CD4-positive, CD25-positive, alpha-beta regulatory T cell (primary cell): ENCODE measurements at regions not wholly inside any gene's neighbourhood (a gene's known extent, or its start where the extent isn't known, plus 50 kb on each side); places are given as distances from the start of the nearest gene placed in this dataset.

Experiments
- ATAC-seq, 2 donors: fragments of 150-1000 bp; cut with Tn5 transposase; one replicate each; pipeline ENCODE4 v1.10.0; 2021; ENCODE audit warnings: low read depth in 2 of 2, moderate number of reproducible peaks in 2 of 2, moderate library complexity in 1 of 2
- DNase-seq, 3 donors: peaks; one replicate each; pipeline versions ENCODE4 v3.0.0 to v3.0.0-alpha.2; 2012 to 2022; ENCODE audit warnings: mixed read lengths in 1 of 3
- H3K27ac ChIP-seq: one replicate; pipeline ENCODE4 v1.7.0; 2013; ENCODE audit warnings: mild to moderate bottlenecking, low read length; ENCODE audit not compliant: insufficient read depth, poor library complexity, severe bottlenecking
- H3K27me3 ChIP-seq: one replicate; pipeline ENCODE4 v1.7.0; 2013; ENCODE audit warnings: low read length; ENCODE audit not compliant: control insufficient read depth, insufficient read depth
- H3K36me3 ChIP-seq: one replicate; pipeline ENCODE4 v1.7.0; 2013; ENCODE audit warnings: mild to moderate bottlenecking, low read length, moderate library complexity; ENCODE audit not compliant: control insufficient read depth, insufficient read depth
- H3K4me1 ChIP-seq: 2 replicates; pipeline ENCODE4 v1.7.0; 2013; ENCODE audit warnings: mild to moderate bottlenecking, low read length; ENCODE audit not compliant: insufficient read depth, control insufficient read depth, poor library complexity, severe bottlenecking
- H3K4me3 ChIP-seq: one replicate; pipeline ENCODE4 v1.7.0; 2013; ENCODE audit warnings: low read depth, mild to moderate bottlenecking, low read length, moderate library complexity
- H3K9me3 ChIP-seq, 2 experiments: 1 replicate in 1 of 2; 2 replicates in 1 of 2; pipeline ENCODE4 v1.7.0; 2013; ENCODE audit warnings: low read length in 2 of 2, mild to moderate bottlenecking in 1 of 2, moderate library complexity in 1 of 2; ENCODE audit not compliant: control insufficient read depth in 2 of 2
- H3K27ac Mint-ChIP-seq, 3 donors: one replicate each; pipeline ENCODE4 v1.8.0; 2020 to 2022; ENCODE audit warnings: mild to moderate bottlenecking in 3 of 3, mixed read lengths in 3 of 3, moderate library complexity in 2 of 3
- H3K27me3 Mint-ChIP-seq: one replicate; pipeline ENCODE4 v1.8.0; 2022; ENCODE audit warnings: mild to moderate bottlenecking, mixed read lengths
- H3K36me3 Mint-ChIP-seq: one replicate; pipeline ENCODE4 v1.8.0; 2020; ENCODE audit warnings: mixed read lengths
- H3K4me1 Mint-ChIP-seq, 4 donors: one replicate each; pipeline ENCODE4 v1.8.0; 2020 to 2022; ENCODE audit warnings: mixed read lengths in 4 of 4, mild to moderate bottlenecking in 1 of 4
- H3K4me3 Mint-ChIP-seq, 4 donors: one replicate each; pipeline ENCODE4 v1.8.0; 2020 to 2022; ENCODE audit warnings: mild to moderate bottlenecking in 4 of 4, mixed read lengths in 4 of 4, moderate library complexity in 3 of 4
- H3K9me3 Mint-ChIP-seq, 7 donors: one replicate each; pipeline ENCODE4 v1.8.0; 2020 to 2022; ENCODE audit warnings: mixed read lengths in 7 of 7, mild to moderate bottlenecking in 3 of 7, moderate library complexity in 2 of 7

DNA sequence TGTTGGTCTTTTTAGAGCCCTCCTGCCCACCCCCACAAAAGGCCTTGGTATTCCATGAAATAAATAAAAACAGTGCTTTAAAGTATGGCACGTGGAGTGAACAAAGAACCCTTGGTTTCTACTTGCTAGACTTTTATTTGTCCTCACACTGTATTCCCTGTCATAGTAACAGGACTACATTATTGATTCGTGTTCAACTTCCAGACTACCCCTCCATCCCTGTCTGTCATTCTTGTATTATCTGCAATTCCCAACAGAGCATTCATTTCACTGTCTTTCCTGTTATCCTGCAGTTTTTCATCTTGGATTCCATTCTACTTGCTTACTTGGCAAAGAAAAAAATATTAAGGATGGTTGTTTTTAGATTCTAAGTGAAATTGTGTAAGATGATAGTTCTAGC lies 307.4 kb upstream of the CNR1 start:
- Histone ChIP-seq H3K9me3 (no peaks in the 10 kb centered on the region), H3K4me1 (no peaks in the 10 kb centered on the region), H3K36me3 (no peaks in the 10 kb centered on the region), H3K27me3 (no peaks in the 10 kb centered on the region), H3K27ac (no peak overlapping the region), H3K4me3 (no peak overlapping the region)
- DNase-seq (no peak), ATAC-seq (no peak)
- no peaks in the 10 kb centered on the region for H3K4me1 Mint-ChIP-seq
- peaks cover 4% of the 10 kb centered on the region for H3K27me3 Mint-ChIP-seq
- no peak overlapping the region for H3K4me3 Mint-ChIP-seq
- H3K9me3 Mint-ChIP-seq, result peaks cover 0 to 2% (median 0%) of the 10 kb centered on the region in 7 donors
- H3K36me3 Mint-ChIP-seq, result no peaks in the 10 kb centered on the region
- H3K27ac Mint-ChIP-seq, result no peak overlapping the region

DNA sequence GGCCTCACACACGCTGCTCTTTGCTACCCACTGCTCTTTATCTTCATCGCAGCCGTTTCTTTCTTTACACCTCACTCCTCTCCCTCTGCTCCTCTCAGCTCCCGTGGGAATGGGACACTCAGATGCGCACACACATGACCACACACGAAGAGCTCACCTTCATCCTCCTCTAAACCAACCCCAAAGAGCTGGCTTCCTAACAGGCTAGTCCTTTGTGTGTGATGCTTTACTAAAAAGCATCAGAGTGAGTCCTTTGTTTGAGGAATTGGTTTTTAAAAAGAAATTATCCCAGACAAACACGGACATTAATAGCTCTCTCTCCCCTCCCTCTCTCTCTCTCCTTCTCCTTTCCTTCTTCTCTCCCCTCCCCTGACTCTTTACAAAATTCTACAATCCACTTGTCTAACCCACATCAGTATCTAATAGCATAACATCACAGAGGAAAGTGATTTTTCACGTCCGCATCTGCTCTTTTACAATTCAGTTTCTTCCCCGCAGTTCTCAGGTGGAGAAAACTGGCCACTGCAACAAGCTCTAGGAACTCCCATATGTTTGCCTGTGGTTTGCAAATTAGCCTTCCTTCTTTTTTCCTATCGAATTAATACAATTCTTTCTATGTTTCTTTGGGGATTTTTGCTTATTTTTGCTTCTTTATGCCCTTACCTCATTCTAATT lies 306.8 kb upstream of the CNR1 start:
- H3K36me3 Mint-ChIP-seq, result no peaks in the 10 kb centered on the region

DNA sequence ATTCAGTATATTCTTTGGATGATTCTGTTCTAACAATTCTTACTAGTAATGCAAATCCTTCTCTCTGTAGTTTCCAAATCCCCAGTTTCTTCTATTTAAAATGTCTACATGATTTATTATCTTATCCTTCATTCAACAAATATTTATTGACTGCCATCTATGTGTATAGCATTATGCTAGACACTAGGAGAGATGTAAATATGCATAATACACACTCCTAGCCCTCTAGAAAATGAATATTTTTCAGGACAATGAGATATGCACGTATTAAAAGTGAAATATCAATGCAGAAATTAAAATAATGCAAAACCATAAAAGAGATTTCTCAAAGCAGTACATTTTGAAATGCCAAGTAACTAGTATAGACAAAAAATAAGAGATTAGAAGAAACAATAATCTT lies 293.5 kb upstream of the CNR1 start:
- Histone ChIP-seq H3K27ac (no peak overlapping the region), H3K4me1 (no peaks in the 10 kb centered on the region), H3K27me3 (peaks cover 7% of the 10 kb centered on the region), H3K36me3 (no peaks in the 10 kb centered on the region), H3K9me3 (no peaks in the 10 kb centered on the region), H3K4me3 (no peak overlapping the region)
- ATAC-seq, result no peak
- Mint-ChIP-seq H3K27ac (no peak overlapping the region), H3K9me3 (peaks cover 0 to 4% (median 0%) of the 10 kb centered on the region in 7 donors), H3K4me1 (no peaks in the 10 kb centered on the region), H3K27me3 (no peaks in the 10 kb centered on the region), H3K36me3 (no peaks in the 10 kb centered on the region), H3K4me3 (no peak overlapping the region)
- DNase-seq, result no peak

More for the DNA sequence above, 306.8 kb upstream of the CNR1 start:
- peaks cover 0 to 2% (median 0%) of the 10 kb centered on the region in 7 donors for H3K9me3 Mint-ChIP-seq
- Histone ChIP-seq H3K36me3 (no peaks in the 10 kb centered on the region), H3K4me3 (no peak overlapping the region), H3K27me3 (no peaks in the 10 kb centered on the region), H3K27ac (no peak overlapping the region), H3K4me1 (no peaks in the 10 kb centered on the region), H3K9me3 (no peaks in the 10 kb centered on the region)
- H3K4me1 Mint-ChIP-seq, result no peaks in the 10 kb centered on the region
- peaks cover 4% of the 10 kb centered on the region for H3K27me3 Mint-ChIP-seq
- H3K4me3 Mint-ChIP-seq, result no peak overlapping the region
- no peak for ATAC-seq
- DNase-seq, result no peak
- no peak overlapping the region for H3K27ac Mint-ChIP-seq

DNA sequence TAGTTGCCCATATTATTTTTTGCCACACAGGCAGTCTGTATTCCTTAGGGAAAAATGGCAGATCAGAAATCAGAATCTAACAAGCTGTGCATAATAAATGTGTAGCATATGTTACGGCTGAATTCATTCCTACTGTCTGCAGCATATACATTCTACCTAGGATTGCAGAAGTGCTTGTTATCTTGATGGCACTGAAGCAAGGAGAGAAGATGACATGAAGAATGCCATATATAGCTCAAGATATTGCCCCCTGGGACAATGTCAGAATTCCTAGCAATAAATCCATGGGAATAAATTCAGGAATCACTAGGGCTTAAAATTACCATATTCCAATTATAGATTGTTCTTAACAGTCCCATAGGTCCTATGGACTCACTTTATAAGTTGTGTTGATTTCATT lies 293.0 kb upstream of the CNR1 start:
- no peaks in the 10 kb centered on the region for H3K36me3 ChIP-seq
- ATAC-seq, result no peak
- peaks cover 7% of the 10 kb centered on the region for H3K27me3 ChIP-seq
- Mint-ChIP-seq H3K4me3 (no peak overlapping the region), H3K27me3 (no peaks in the 10 kb centered on the region), H3K9me3 (peaks cover 0 to 4% (median 0%) of the 10 kb centered on the region in 7 donors), H3K36me3 (no peaks in the 10 kb centered on the region), H3K4me1 (no peaks in the 10 kb centered on the region), H3K27ac (no peak overlapping the region)
- no peak overlapping the region for H3K4me3 ChIP-seq
- H3K4me1 ChIP-seq, result no peaks in the 10 kb centered on the region
- no peak for DNase-seq
- no peak overlapping the region for H3K27ac ChIP-seq
- H3K9me3 ChIP-seq, result no peaks in the 10 kb centered on the region

DNA sequence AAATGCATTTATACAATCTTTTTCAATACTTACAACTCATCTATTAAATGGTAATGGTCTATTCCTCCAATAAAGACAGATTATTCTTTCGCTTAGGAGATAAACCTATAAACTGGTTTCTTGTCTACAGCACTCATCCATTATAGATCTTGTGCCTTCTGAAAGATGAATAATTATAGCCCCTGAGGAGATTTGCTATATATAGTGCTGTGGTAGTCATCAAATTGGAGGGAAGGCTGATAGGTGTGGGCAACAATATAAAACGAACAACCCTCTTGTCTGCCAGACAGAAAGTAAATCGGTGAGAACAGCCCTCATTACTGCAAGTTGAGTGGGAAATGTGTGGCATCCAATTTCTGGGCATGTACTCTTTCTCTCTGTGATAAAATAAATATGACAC lies 292.5 kb upstream of the CNR1 start:
- H3K27ac ChIP-seq, result no peak overlapping the region
- Mint-ChIP-seq H3K9me3 (peaks cover 0 to 4% (median 0%) of the 10 kb centered on the region in 7 donors), H3K27me3 (no peaks in the 10 kb centered on the region), H3K27ac (no peak overlapping the region), H3K4me1 (no peaks in the 10 kb centered on the region), H3K4me3 (no peak overlapping the region), H3K36me3 (no peaks in the 10 kb centered on the region)
- no peak overlapping the region for H3K4me3 ChIP-seq
- H3K9me3 ChIP-seq, result no peaks in the 10 kb centered on the region
- no peaks in the 10 kb centered on the region for H3K36me3 ChIP-seq
- H3K4me1 ChIP-seq, result no peaks in the 10 kb centered on the region
- no peak for DNase-seq
- no peak for ATAC-seq
- H3K27me3 ChIP-seq, result peaks cover 7% of the 10 kb centered on the region

DNA sequence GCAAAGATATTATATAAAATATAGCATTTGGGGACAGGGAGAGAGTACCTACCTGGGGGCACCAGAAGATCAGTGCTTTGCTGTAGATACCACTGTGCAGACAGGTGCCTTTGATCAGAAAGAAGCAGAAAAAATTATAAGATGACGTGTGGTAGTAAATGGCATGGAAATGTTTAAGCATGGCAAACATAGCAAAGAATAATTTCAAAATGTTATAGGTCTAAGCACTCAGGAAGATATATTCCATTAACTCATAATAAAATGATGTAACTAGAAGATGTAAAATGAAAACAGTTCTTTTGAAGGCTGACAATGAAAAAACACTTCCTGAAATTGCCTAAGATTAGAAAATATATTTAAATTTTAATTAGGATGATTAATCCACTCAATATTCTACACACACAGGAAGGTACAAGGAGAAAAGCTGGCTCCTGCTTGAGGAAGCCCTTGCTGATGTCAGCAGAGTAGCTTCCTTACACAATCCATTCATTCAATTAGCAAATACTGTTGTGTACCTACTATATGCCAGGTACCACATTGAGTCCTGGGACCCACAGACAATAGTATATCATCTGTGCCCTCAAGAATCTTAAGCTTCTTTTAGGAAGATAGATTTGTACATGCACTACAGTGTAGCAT lies 290.2 kb upstream of the CNR1 start:
- H3K4me1 Mint-ChIP-seq, result no peaks in the 10 kb centered on the region
- Histone ChIP-seq H3K4me3 (no peak overlapping the region), H3K27ac (no peak overlapping the region), H3K27me3 (peaks cover 5% of the 10 kb centered on the region), H3K9me3 (no peaks in the 10 kb centered on the region), H3K36me3 (no peaks in the 10 kb centered on the region), H3K4me1 (no peaks in the 10 kb centered on the region)
- DNase-seq (no peak), ATAC-seq (no peak)
- H3K36me3 Mint-ChIP-seq, result no peaks in the 10 kb centered on the region
- no peaks in the 10 kb centered on the region for H3K27me3 Mint-ChIP-seq
- H3K9me3 Mint-ChIP-seq, result peaks cover 0 to 5% (median 0%) of the 10 kb centered on the region in 7 donors
- no peak overlapping the region for H3K4me3 Mint-ChIP-seq
- H3K27ac Mint-ChIP-seq, result no peak overlapping the region

DNA sequence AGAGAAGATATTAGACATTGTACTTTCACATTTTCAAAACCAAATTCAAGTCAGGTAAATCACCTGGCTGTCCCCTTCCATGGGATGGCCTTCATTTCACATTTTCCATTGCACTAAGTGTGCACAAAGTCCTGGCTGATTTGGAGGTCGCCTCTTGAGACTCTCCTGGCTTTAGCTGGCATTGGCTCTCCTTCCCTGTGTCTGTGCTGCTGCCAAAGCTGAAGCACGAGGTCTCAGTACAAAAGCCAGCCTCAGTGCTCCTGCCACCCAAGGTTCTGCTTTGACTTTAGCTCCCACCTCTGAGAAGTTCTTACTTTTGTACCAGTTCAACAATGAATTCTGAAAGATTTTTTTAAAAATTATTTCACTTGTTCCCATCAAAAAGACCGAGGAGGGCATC lies 289.2 kb upstream of the CNR1 start:
- Mint-ChIP-seq H3K27me3 (peaks cover 4% of the 10 kb centered on the region), H3K4me3 (no peak overlapping the region), H3K4me1 (no peaks in the 10 kb centered on the region), H3K9me3 (peaks cover 0 to 5% (median 0%) of the 10 kb centered on the region in 7 donors), H3K36me3 (no peaks in the 10 kb centered on the region), H3K27ac (no peak overlapping the region)
- Histone ChIP-seq H3K9me3 (no peaks in the 10 kb centered on the region), H3K27me3 (peaks cover 2% of the 10 kb centered on the region), H3K36me3 (no peaks in the 10 kb centered on the region), H3K4me1 (no peaks in the 10 kb centered on the region), H3K4me3 (no peak overlapping the region), H3K27ac (no peak overlapping the region)
- DNase-seq (no peak), ATAC-seq (no peak)

DNA sequence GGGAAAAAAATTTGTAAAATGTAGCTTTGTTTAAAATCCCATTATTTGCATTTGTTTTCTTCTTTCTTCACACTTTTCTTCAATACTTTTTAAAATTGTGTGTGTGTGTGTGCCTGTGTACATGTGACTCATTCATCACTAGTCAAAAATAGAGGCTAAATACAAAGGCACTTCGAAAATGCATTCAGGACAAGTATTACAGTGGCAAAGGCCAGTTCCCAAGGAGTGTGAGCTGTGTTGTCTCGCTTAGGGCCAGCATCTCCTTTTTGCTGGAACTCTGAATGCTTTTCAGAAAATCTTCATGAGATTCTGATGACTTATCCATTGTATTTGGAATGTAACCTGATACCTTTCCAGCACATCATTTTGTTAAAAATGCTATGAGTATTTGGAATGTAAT lies 288.5 kb upstream of the CNR1 start:
- H3K27ac Mint-ChIP-seq, result no peak overlapping the region
- Histone ChIP-seq H3K4me1 (no peaks in the 10 kb centered on the region), H3K4me3 (no peak overlapping the region), H3K9me3 (no peaks in the 10 kb centered on the region), H3K27ac (no peak overlapping the region), H3K36me3 (no peaks in the 10 kb centered on the region), H3K27me3 (no peaks in the 10 kb centered on the region)
- H3K36me3 Mint-ChIP-seq, result no peaks in the 10 kb centered on the region
- ATAC-seq (no peak), DNase-seq (no peak)
- no peak overlapping the region for H3K4me3 Mint-ChIP-seq
- peaks cover 4% of the 10 kb centered on the region for H3K27me3 Mint-ChIP-seq
- H3K9me3 Mint-ChIP-seq, result peaks cover 0 to 5% (median 0%) of the 10 kb centered on the region in 7 donors
- H3K4me1 Mint-ChIP-seq, result no peaks in the 10 kb centered on the region
